WTC11 (cell line): ENCODE measurements at regions not wholly inside any gene's neighbourhood (a gene's known extent, or its start where the extent isn't known, plus 50 kb on each side); places are given as distances from the start of the nearest gene placed in this dataset.
"Not testable (repeated sequence)": the region's sequence is repeated elsewhere in the genome, so short reads cannot be mapped to it uniquely, and the experiment has no call there.

Source experiments
- ATF2 ChIP-seq: sonication (generic); formaldehyde crosslinking; IDR thresholded peaks from 2 replicates; pipeline ENCODE4 v1.8.1; 2022; ENCODE audit warnings: low read depth, missing genetic modification reagents, borderline replicate concordance
- CBFB ChIP-seq: sonication (generic); formaldehyde crosslinking; IDR thresholded peaks from 2 replicates; pipeline ENCODE4 v1.8.1; 2022; ENCODE audit warnings: mild to moderate bottlenecking, low read depth, missing genetic modification reagents
- CTCF ChIP-seq: fragments of 200-600 bp; IDR thresholded peaks from 2 replicates; pipeline ENCODE4 v1.8.0; 2022; ENCODE audit warnings: antibody characterized with exemption
- E2F5 ChIP-seq: sonication (generic); formaldehyde crosslinking; IDR thresholded peaks from 2 replicates; pipeline ENCODE4 v1.8.1; 2022; ENCODE audit warnings: mild to moderate bottlenecking, moderate library complexity, missing genetic modification reagents
- NFE2L1 ChIP-seq: sonication (generic); formaldehyde crosslinking; IDR thresholded peaks from 2 replicates; pipeline ENCODE4 v1.8.1; 2023; ENCODE audit warnings: missing genetic modification reagents
- RORB ChIP-seq: fragments of 250-450 bp; sonication (Bioruptor Pico); IDR thresholded peaks from 2 replicates; pipeline ENCODE4 v1.9.0; 2021; ENCODE audit warnings: mild to moderate bottlenecking
- SMAD3 ChIP-seq: sonication (generic); formaldehyde crosslinking; IDR thresholded peaks from 2 replicates; pipeline ENCODE4 v1.8.0; 2022; ENCODE audit warnings: missing genetic modification reagents, mild to moderate bottlenecking, borderline replicate concordance
- TCF7 ChIP-seq: sonication (generic); formaldehyde crosslinking; IDR thresholded peaks from 2 replicates; pipeline ENCODE4 v1.8.0; 2022; ENCODE audit warnings: mild to moderate bottlenecking, low read depth, missing genetic modification reagents, moderate library complexity
- ZNF423 ChIP-seq: fragments of 250-450 bp; sonication (Bioruptor Pico); IDR thresholded peaks from 2 replicates; pipeline ENCODE4 v2.1.2; 2022; ENCODE audit warnings: mild to moderate bottlenecking, moderate library complexity
- ZSCAN18 ChIP-seq: fragments of 250-450 bp; sonication (Bioruptor Pico); IDR thresholded peaks from 2 replicates; pipeline ENCODE4 v2.1.2; 2022; ENCODE audit warnings: mild to moderate bottlenecking, moderate library complexity
- TF ChIP-seq, protein P1 (sequence below): sonication (generic); formaldehyde crosslinking; IDR thresholded peaks from 2 replicates; pipeline ENCODE4 v1.8.1; 2023; ENCODE audit warnings: mild to moderate bottlenecking, moderate library complexity, missing genetic modification reagents
- TF ChIP-seq, protein P2 (sequence below): sonication (generic); formaldehyde crosslinking; conservative IDR thresholded peaks from 2 replicates; pipeline ENCODE4 v1.8.1; 2022; ENCODE audit warnings: mild to moderate bottlenecking, missing genetic modification reagents

GRCh38 chr6:78260427-78260826 lies 606.9 kb upstream of the IRAK1BP1 start:
- not testable (repeated sequence) for TF ChIP-seq ZNF423 (CRISPR knock-in tag); E2F5 (CRISPR knock-in tag); CTCF; ATF2 (CRISPR knock-in tag); RORB (CRISPR knock-in tag); CBFB (CRISPR knock-in tag); TCF7; ZSCAN18 (CRISPR knock-in tag); SMAD3 (CRISPR knock-in tag); NFE2L1 (CRISPR knock-in tag)
- TF ChIP-seq, protein P1, sequence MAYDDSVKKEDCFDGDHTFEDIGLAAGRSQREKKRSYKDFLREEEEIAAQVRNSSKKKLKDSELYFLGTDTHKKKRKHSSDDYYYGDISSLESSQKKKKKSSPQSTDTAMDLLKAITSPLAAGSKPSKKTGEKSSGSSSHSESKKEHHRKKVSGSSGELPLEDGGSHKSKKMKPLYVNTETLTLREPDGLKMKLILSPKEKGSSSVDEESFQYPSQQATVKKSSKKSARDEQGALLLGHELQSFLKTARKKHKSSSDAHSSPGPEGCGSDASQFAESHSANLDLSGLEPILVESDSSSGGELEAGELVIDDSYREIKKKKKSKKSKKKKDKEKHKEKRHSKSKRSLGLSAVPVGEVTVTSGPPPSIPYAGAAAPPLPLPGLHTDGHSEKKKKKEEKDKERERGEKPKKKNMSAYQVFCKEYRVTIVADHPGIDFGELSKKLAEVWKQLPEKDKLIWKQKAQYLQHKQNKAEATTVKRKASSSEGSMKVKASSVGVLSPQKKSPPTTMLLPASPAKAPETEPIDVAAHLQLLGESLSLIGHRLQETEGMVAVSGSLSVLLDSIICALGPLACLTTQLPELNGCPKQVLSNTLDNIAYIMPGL (CRISPR knock-in tag), result not testable (repeated sequence)
- TF ChIP-seq, protein P2, sequence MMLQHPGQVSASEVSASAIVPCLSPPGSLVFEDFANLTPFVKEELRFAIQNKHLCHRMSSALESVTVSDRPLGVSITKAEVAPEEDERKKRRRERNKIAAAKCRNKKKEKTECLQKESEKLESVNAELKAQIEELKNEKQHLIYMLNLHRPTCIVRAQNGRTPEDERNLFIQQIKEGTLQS (CRISPR knock-in tag), result not testable (repeated sequence)
